Mucosa of descending colon (tissue), 3 donors: ENCODE measurements at regions not wholly inside any gene's neighbourhood (a gene's known extent, or its start where the extent isn't known, plus 50 kb on each side); places are given as distances from the start of the nearest gene placed in this dataset.

Source experiments
- ATAC-seq: fragments of 200-7000 bp; cut with Tn5 transposase; one replicate; pipeline ENCODE4 v1.9.1; 2020; ENCODE audit warnings: mild to moderate bottlenecking, moderate library complexity
- DNase-seq, 3 donors: peaks; one replicate each; pipeline ENCODE4 v3.0.0-alpha.2; 2020
- H3K36me3 ChIP-seq: fragments of 200-600 bp; one replicate; pipeline ENCODE4 v1.8.0; 2021; ENCODE audit warnings: low read depth, mild to moderate bottlenecking
- H3K4me1 ChIP-seq: fragments of 200-600 bp; one replicate; pipeline ENCODE4 v1.8.0; 2021; ENCODE audit warnings: low read depth, mild to moderate bottlenecking
- H3K4me3 ChIP-seq: fragments of 200-600 bp; one replicate; pipeline ENCODE4 v1.8.0; 2021; ENCODE audit warnings: mild to moderate bottlenecking
- H3K9me3 ChIP-seq: fragments of 200-600 bp; one replicate; pipeline ENCODE4 v1.8.0; 2021; ENCODE audit warnings: mild to moderate bottlenecking
- intact Hi-C, 2 donors: fragments of 100-400 bp; cut with DNase I in 1 of 2; cut with micrococcal nuclease in 1 of 2; formaldehyde crosslinking; loops; one replicate each; pipeline versions ENCODE4 v1.11.0 to v1.11.1; 2022; cut with DNase I, micrococcal nuclease
- TF ChIP-seq, protein P1 (sequence below): fragments of 200-600 bp; IDR thresholded peaks from one replicate; pipeline ENCODE4 v1.8.0; 2022; ENCODE audit warnings: antibody characterized with exemption, mild to moderate bottlenecking
- donor health status: DM: no; HTN: no; CAD: no; lungs with moderate emphysema.
- donor health status: DM: no; HTN: no; CAD: no.
- donor health status: DM: no; HTN: yes; CAD: no.

DNA sequence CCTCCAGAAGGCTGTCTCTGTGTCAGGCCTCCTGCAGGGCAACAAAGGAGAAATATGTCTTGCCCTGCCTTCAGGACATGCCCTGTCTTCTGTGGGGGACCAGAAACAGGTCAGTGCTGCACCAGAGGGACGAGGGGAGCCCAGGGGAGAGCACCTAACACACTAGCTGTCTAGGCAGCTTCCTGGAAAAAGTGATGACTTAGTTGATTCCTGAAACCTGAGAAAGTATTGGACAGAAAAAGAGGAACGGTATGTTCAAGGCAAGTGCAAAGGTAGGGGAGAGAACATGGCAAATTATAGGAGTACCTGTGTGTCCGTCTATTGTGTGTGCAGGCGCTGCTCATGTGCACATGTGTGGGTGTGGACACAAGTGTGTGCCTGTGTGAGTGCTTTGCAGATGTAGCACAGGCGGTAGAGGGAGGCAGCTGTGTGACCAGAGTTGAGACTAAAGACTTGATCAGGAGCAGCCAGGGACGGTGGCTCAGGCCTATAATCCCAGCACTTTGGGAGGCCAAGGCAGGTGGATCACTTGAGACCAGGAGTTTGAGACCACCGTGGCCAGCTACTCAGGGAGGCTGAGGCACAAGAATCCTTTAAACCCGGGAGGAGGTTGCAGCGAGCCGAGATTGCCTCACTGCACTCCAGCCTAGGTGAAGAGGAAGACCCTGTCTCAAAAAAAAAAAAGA lies 119.5 kb downstream of the GYPC start:
- intact Hi-C loops = no loop called here
- Histone ChIP-seq H3K9me3 (no peaks in the 10 kb centered on the region), H3K4me1 (peaks cover 4% of the 10 kb centered on the region), H3K36me3 (no peaks in the 10 kb centered on the region), H3K4me3 (no peak overlapping the region)
- no peak for DNase-seq
- TF ChIP-seq, protein P1, sequence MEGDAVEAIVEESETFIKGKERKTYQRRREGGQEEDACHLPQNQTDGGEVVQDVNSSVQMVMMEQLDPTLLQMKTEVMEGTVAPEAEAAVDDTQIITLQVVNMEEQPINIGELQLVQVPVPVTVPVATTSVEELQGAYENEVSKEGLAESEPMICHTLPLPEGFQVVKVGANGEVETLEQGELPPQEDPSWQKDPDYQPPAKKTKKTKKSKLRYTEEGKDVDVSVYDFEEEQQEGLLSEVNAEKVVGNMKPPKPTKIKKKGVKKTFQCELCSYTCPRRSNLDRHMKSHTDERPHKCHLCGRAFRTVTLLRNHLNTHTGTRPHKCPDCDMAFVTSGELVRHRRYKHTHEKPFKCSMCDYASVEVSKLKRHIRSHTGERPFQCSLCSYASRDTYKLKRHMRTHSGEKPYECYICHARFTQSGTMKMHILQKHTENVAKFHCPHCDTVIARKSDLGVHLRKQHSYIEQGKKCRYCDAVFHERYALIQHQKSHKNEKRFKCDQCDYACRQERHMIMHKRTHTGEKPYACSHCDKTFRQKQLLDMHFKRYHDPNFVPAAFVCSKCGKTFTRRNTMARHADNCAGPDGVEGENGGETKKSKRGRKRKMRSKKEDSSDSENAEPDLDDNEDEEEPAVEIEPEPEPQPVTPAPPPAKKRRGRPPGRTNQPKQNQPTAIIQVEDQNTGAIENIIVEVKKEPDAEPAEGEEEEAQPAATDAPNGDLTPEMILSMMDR = no peak
- ATAC-seq = no peak

GRCh38 chr2:126776255-126776654 lies 120.3 kb downstream of the GYPC start:
- intact Hi-C loops = no loop called here
- ATAC-seq (peak; percentile 18), DNase-seq (no peak)
- Histone ChIP-seq H3K4me1 (peaks cover 4% of the 10 kb centered on the region), H3K36me3 (no peaks in the 10 kb centered on the region), H3K4me3 (no peak overlapping the region), H3K9me3 (no peaks in the 10 kb centered on the region)
- TF ChIP-seq, protein P1 = no peak

DNA sequence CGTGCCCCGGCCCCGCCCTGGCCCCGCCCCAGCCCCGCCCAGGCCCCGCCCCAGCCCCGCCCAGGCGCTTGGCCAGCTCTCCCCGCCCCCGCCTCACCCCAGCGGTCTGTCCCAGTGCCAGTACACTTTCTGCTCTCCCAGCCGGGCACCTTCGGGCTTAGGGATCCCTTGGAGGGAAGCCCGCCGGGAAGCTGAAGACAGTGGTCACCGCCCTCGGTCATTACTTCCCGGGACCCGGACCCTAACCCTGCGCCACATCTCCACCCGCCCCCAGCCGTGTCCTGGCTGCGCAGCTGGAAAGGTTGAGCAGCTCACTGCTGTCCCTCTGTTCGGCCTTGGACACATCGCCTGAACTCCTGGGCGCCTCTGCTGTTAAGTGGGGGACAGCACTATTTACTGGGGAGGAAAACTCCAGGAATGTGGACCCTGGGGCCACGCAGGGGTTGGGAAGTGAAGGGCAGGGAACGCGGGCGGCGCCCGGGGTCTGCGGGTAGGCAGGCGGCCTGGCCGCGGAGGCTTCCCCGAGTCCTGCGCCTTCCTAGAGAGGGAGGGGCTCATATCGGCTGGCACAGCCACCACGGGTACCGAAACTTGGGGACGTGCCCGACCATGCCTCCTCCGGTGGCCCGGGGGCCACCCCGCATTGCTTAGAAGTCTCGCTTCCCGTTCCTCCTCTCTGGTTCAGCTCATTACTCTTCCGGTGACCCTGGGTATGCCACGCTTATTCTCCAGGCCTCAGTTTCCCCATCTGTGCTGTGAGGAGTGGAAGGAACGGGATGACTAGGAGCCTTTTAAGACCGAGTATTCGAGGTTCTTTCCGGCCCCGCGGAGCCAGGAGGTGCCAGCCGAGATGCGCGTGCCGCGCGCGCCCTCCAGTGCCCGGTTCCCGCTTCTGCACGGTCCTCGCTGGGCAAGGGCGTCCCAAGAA lies 121.0 kb downstream of the GYPC start:
- Histone ChIP-seq H3K36me3 (no peaks in the 10 kb centered on the region), H3K4me1 (peaks cover 4% of the 10 kb centered on the region), H3K9me3 (no peaks in the 10 kb centered on the region), H3K4me3 (peak overlapping the region; percentile 14)
- TF ChIP-seq, protein P1 = peak; percentile 91
- intact Hi-C loops = no loop called here
- DNase-seq (peak; percentile 82 to 87 (median 84)), ATAC-seq (peak; percentile 91)

DNA sequence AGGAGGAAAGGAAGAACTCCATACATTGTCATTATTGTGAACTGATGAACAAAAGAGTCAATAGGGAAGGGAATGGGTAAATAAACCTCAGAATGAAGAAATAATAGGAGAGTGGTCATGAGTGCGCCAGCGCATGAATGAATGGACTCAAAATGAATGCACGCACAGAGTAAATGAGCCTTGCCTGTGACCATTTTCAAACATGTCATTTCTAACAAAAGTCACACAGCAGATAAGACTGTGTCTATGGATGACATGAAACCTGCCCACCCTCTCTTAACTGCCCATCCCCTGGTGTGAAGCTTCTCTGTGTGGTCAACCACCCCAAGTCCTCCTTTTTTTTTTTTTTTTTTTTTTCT lies 121.1 kb upstream of the TEX51 start:
- TF ChIP-seq, protein P1 = no peak
- intact Hi-C loops = no loop called here
- Histone ChIP-seq H3K4me1 (peaks cover 4% of the 10 kb centered on the region), H3K4me3 (no peak overlapping the region), H3K9me3 (no peaks in the 10 kb centered on the region), H3K36me3 (no peaks in the 10 kb centered on the region)
- ATAC-seq = no peak
- no peak for DNase-seq

GRCh38 chr2:126778561-126779501 lies 119.9 kb upstream of the TEX51 start:
- no peaks in the 10 kb centered on the region for H3K36me3 ChIP-seq
- H3K4me1 ChIP-seq = peaks cover 4% of the 10 kb centered on the region
- H3K9me3 ChIP-seq = no peaks in the 10 kb centered on the region
- ATAC-seq = no peak
- TF ChIP-seq, protein P1 = no peak
- intact Hi-C loops = no loop called here
- DNase-seq = no peak
- H3K4me3 ChIP-seq = no peak overlapping the region
